NB4 (cell line): ENCODE measurements at regions not wholly inside any gene's neighbourhood (a gene's known extent, or its start where the extent isn't known, plus 50 kb on each side); places are given as distances from the start of the nearest gene placed in this dataset.

ENCODE experiments used
- DNase-seq: peaks from one replicate; pipeline ENCODE4 v3.0.0; 2010; ENCODE audit warnings: low read depth
- H3K4me3 ChIP-seq: one replicate; pipeline ENCODE4 v1.5.1; 2011; ENCODE audit warnings: mild to moderate bottlenecking, low read depth, low read length, moderate library complexity
- MYC ChIP-seq: IDR thresholded peaks from 2 replicates; pipeline ENCODE4 v1.6.1; 2011; ENCODE audit warnings: low read depth, low read length
- POLR2A ChIP-seq: IDR thresholded peaks from 2 replicates; pipeline ENCODE4 v1.6.1; 2011; ENCODE audit warnings: mild to moderate bottlenecking; ENCODE audit not compliant: insufficient read length; ENCODE audit errors: extremely low read depth
- TF ChIP-seq, protein P1 (sequence below): IDR thresholded peaks from 2 replicates; pipeline ENCODE4 v1.6.1; 2011; ENCODE audit warnings: low read depth, low read length
- TF ChIP-seq, protein P2 (sequence below): IDR thresholded peaks from one replicate; pipeline ENCODE4 v1.5.1; 2012; ENCODE audit warnings: low read depth, low read length

DNA sequence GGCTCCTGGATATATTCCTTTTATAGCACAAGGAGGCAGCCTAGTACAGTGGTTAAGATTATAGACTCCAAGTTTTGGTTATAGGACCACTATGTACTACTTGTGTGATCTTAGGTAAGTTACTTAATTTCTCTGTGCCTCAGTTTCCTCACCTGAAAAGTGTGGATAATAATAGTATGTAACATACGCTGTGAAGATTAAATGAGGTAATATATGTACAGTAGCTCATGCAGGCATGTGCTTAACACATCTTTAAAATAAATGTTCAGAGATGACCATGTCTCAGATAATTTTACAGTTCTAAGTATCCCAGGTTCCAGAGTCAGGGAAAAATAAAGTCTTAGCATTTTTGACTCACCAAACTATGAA, 55.7 kb upstream of the TRABD2B start:
- H3K4me3 ChIP-seq = no peak overlapping the region
- DNase-seq = no peak
- TF ChIP-seq, protein P1, sequence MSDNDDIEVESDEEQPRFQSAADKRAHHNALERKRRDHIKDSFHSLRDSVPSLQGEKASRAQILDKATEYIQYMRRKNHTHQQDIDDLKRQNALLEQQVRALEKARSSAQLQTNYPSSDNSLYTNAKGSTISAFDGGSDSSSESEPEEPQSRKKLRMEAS = no peak
- no peak for TF ChIP-seq POLR2A
- TF ChIP-seq, protein P2, sequence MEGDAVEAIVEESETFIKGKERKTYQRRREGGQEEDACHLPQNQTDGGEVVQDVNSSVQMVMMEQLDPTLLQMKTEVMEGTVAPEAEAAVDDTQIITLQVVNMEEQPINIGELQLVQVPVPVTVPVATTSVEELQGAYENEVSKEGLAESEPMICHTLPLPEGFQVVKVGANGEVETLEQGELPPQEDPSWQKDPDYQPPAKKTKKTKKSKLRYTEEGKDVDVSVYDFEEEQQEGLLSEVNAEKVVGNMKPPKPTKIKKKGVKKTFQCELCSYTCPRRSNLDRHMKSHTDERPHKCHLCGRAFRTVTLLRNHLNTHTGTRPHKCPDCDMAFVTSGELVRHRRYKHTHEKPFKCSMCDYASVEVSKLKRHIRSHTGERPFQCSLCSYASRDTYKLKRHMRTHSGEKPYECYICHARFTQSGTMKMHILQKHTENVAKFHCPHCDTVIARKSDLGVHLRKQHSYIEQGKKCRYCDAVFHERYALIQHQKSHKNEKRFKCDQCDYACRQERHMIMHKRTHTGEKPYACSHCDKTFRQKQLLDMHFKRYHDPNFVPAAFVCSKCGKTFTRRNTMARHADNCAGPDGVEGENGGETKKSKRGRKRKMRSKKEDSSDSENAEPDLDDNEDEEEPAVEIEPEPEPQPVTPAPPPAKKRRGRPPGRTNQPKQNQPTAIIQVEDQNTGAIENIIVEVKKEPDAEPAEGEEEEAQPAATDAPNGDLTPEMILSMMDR = no peak
- TF ChIP-seq MYC = no peak

DNA sequence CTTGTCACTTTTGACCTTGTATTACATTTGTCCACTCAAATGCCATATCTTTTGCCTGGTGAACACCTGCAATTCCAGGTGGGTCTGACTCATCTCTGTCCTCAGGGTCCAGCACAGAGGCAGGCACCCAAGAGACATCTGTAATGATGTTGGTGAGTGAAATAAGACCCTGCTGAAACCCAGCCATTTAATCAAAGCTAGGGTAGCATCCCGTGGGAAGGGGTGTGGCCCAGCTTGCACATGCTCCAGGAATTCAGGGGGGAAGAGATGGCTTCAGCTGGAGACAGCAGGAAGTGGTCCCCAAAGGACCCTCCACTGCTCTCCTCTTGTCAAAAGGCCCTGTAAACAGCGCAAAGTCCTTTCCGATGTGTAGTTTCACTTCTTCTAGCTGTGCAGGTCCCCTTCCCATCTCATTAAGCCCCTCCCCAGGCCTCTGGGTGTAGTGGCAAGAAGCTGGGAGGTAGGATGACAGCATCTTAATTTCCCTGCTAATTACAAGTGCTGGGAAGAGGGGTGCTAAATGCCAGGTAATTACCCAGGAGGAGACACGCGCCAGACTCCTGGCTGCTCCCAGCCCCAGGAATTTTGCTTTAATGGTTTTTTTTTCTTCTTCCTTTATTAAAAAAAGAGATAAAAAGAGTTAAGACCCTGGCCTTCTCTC, 54.4 kb upstream of the TRABD2B start:
- DNase-seq = no peak
- H3K4me3 ChIP-seq = no peak overlapping the region
- no peak for TF ChIP-seq MYC
- TF ChIP-seq, protein P2 = no peak
- TF ChIP-seq POLR2A = no peak
- TF ChIP-seq, protein P1 = no peak

- no peak overlapping the region for H3K4me3 ChIP-seq
- TF ChIP-seq MYC (no peak), POLR2A (no peak)
- TF ChIP-seq, protein P2 = no peak
- TF ChIP-seq, protein P1 = no peak
- DNase-seq = no peak
Observed at GRCh38 chr1:48049823-48050535, 52.8 kb upstream of the TRABD2B start.

DNA sequence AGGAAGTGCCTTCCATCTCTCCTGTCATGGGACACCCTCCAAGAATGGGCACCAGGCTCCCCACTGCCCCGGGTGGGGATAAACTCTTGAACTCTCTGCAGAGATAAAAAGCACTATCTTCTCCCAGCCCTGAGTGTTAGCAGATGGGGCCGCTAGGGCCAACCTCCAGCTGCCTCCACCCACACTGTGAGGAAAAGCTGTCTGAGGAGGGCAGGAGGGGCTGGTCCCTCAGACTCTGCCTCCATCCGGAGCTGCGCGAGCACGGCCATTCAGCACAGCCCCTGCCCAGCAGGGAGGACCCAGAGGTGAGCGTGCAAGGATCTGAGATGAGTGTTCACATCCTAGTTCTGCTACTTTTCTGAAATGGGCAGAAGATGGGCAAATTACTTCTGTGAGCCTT, 51.8 kb upstream of the TRABD2B start:
- TF ChIP-seq MYC = no peak

GRCh38 chr1:48048064-48048463, 50.9 kb upstream of the TRABD2B start:
- TF ChIP-seq, protein P1 = no peak
- TF ChIP-seq, protein P2 = no peak
- TF ChIP-seq MYC (no peak), POLR2A (no peak)
- no peak overlapping the region for H3K4me3 ChIP-seq
- DNase-seq = no peak

More for the DNA sequence above, 51.8 kb upstream of the TRABD2B start:
- H3K4me3 ChIP-seq = no peak overlapping the region
- DNase-seq = no peak

- TF ChIP-seq, protein P2 = no peak
- TF ChIP-seq, protein P1 = no peak
- TF ChIP-seq POLR2A (no peak), MYC (no peak)
- no peak overlapping the region for H3K4me3 ChIP-seq
- no peak for DNase-seq
Observed at GRCh38 chr1:48047116-48047515, 49.9 kb upstream of the TRABD2B start.
